H4 (cell line): ENCODE measurements at regions not wholly inside any gene's neighbourhood (a gene's known extent, or its start where the extent isn't known, plus 50 kb on each side); places are given as distances from the start of the nearest gene placed in this dataset.

Experiments
- DNase-seq: peaks from one replicate; pipeline ENCODE4 v3.0.0-alpha.2; 2015; ENCODE audit warnings: low spot score

- DNase-seq = peak; percentile 37
These were observed 106.8 kb upstream of the CD180 start for GRCh38 chr5:67303356-67303755.

DNA sequence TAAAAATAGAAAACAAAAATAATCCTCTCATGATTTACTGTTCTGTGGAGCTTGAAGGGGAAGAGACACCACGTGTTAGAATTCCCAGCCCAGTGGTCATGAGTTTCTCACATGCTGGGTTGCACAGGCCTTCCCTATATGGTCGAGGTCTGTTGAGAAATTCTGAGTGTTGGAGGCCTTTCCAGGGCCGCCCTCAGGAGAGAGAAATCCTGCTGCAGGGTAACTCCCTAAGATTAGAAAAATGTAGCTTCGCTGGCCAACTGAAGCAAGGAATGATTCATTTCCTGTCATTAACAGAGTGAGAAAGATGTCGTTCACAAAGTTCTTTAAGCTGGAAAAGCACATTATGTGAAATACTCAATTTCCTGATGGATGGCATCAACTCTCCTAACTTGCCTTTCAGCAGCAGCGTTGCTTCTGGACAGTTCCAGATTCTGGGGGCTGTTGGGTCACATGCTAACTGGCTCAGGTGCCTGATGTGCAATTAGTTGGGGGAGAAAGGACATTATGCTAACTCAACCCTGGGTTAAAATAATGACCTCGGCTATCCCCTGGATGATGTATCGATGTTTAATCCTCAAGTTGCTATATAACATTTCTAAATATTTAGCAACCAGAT lies 104.8 kb upstream of the CD180 start:
- peak; percentile 70 for DNase-seq

- no peak for DNase-seq
These were observed 103.7 kb upstream of the CD180 start for GRCh38 chr5:67300326-67300725.

DNA sequence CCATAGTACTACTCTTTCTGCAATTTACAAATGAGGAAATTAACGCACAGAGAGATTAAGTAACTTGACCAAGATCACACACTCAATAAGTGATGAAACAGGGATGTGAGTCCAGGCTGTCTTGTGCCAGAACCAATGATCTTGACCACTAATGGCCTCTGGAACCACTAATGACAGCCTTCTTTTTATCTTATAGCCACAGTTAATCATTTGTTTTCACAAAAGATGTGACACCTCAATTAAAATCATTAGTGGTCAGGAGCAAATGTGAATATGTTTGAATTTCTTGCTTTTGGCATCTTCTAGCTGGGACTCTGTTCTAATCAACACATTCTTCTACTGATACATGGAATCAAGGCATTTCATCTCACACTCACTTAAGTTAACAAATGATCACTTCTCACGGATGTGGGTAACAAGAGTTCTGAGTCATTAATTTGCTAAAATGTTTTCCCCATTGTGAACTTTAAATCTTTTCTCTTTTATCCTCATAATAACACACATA lies 102.7 kb upstream of the CD180 start:
- DNase-seq = no peak

- no peak for DNase-seq
These were observed 101.4 kb upstream of the CD180 start for GRCh38 chr5:67297802-67298532.

- DNase-seq = no peak
These were observed 100.8 kb upstream of the CD180 start for GRCh38 chr5:67297376-67297775.

- no peak for DNase-seq
These were observed 97.8 kb upstream of the CD180 start for GRCh38 chr5:67294266-67294938.

- no peak for DNase-seq
These were observed 96.6 kb upstream of the CD180 start for GRCh38 chr5:67293226-67293625.

- DNase-seq = no peak
These were observed 95.8 kb upstream of the CD180 start for GRCh38 chr5:67292201-67292940.

- DNase-seq = no peak
These were observed 95.1 kb upstream of the CD180 start for GRCh38 chr5:67291671-67292070.

GRCh38 chr5:67291066-67291465 lies 94.5 kb upstream of the CD180 start:
- DNase-seq = no peak

GRCh38 chr5:67290655-67291054 lies 94.1 kb upstream of the CD180 start:
- DNase-seq = no peak

GRCh38 chr5:67289763-67290521 lies 93.3 kb upstream of the CD180 start:
- no peak for DNase-seq

DNA sequence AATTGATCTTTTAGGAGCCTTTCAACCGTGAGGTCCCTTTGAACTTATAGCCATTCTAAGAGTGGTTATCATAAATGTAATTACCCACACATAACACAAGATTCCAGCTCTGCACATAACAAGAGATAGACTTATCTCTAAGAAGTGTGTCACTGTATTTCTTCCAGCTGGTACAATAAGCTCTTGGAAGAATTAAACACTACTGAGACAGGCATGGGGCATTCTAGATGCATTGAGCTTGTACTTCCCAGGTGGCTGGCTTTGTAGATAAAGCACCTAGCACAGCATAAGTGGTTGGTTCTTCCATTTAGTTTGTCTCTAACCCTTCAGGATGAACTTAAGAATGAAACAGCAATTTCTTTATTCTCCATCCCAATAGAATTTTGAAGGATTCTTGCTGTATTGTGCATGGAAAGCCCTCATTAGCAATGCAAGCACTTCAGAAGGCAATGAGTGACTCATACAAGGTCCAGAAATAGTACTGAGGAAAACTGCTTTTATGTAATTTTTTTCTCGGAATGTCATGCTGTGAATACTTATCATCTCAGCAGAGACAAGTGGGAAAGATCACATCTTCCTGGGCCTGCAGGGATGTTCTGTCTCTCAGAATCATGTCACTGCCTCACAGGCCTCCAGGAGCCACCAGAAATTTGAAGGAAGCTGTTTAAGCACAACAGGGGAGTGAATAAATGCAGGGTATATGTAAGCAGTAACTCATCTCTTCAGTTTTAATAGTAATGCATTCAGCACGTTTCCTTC lies 91.1 kb upstream of the CD180 start:
- DNase-seq = no peak

DNA sequence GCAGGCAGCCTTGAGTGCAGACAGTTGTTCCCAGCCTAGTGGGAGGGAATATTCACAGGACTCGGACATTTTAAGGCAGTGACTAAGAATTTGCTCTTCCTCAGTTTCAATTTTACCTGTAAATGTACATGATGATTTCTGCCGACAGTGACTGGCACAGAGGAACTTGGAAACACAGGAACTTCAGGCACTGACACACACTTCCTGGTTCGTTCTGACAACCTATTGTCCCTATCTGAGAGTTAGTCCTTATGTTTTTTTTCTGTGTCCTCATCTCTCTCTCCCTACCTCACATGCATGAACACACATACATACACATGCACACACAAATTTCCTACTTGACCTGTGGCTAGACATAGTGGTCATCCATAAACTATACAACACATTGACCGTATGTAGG lies 89.4 kb upstream of the CD180 start:
- DNase-seq = no peak

GRCh38 chr5:67283988-67284487 lies 87.4 kb upstream of the CD180 start:
- no peak for DNase-seq

DNA sequence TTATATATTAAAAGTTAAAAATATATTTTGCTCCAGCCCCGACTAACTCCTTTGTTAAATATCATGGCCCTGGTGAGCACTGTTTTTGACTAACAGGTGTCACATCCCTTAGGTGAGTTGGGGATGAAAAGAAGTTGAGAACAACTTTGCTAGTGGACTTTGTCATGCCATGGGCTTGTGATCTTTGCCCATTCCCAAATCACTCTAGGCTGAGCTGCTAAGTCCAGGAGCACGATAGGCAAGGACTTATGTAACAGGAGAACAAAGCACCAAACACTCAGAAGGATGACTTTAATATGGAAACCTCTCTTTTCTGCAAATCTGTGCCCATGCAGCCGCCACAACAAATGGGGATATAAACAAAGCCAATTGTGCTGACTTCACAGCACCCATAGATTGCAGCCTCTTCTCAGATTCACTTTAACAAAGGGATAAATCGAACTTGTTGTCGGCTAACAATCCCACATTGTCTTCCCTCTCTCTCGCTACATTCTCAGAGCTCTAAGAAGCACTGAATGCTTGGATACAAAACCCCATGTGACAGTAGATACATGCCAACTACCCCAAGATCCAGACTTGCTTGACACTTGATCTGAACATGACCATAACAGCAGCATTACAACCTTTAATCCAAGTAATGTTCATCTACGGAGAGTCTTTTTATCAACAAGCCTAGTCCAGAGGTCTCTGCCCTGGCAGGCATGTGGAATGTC lies 86.8 kb upstream of the CD180 start:
- no peak for DNase-seq

- DNase-seq = no peak
These were observed 85.3 kb upstream of the CD180 start for GRCh38 chr5:67281874-67282273.

- DNase-seq = no peak
These were observed 77.2 kb upstream of the CD180 start for GRCh38 chr5:67273689-67274356.
